Activated naive CD8-positive, alpha-beta T cell treated with anti-CD3 and anti-CD28 coated beads for 36 hours (primary cell): ENCODE measurements at regions not wholly inside any gene's neighbourhood (a gene's known extent, or its start where the extent isn't known, plus 50 kb on each side); places are given as distances from the start of the nearest gene placed in this dataset.
"Not testable (repeated sequence)": the region's sequence is repeated elsewhere in the genome, so short reads cannot be mapped to it uniquely, and the experiment has no call there.

Experiments used
- DNase-seq: peaks from one replicate; pipeline ENCODE4 v3.0.0; 2021
- H3K27ac Mint-ChIP-seq: one replicate; pipeline ENCODE4 v1.8.0; 2022; ENCODE audit warnings: mild to moderate bottlenecking, moderate library complexity, mixed read lengths
- H3K27me3 Mint-ChIP-seq: one replicate; pipeline ENCODE4 v1.8.0; 2022; ENCODE audit warnings: mild to moderate bottlenecking, mixed read lengths
- H3K36me3 Mint-ChIP-seq: one replicate; pipeline ENCODE4 v1.8.0; 2021; ENCODE audit warnings: mild to moderate bottlenecking, mixed read lengths
- H3K4me1 Mint-ChIP-seq: one replicate; pipeline ENCODE4 v1.8.0; 2021; ENCODE audit warnings: mixed read lengths
- H3K4me3 Mint-ChIP-seq: one replicate; pipeline ENCODE4 v1.8.0; 2022; ENCODE audit warnings: mild to moderate bottlenecking, moderate library complexity, mixed read lengths
- H3K9me3 Mint-ChIP-seq: one replicate; pipeline ENCODE4 v1.8.0; 2022; ENCODE audit warnings: mixed read lengths

DNA sequence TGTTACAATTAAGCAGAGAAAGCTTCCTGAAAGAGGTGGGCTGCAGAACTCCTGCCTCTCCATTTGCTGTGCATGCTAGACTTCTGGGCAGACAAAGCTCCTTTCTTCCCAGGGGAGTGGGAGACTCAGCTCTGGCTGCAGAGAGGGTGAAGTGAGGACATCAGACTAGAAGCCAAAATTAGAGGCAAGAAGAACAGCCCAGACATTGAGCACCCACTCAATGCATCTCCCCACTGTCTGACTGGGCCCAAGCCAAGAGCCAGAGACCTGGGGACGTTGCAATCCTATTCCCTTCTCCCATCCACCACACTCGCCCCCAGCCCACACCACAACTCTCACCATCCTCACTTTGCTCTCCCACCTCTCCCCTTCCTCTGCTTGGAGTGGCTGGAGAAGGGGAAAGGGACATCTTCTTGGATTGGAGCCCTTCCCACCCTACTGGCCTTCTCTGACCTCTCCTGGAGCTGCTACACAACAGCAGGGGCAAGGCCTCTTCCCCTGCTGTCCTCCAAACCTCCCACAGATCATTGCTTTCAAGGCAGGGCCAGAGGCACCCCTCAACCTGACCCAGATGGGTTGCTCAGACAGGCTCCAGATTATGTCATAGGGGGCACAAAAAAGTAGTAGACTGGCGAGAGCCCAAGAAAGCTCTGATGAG, 477.7 kb upstream of the CADM1 start:
- no peak overlapping the region for H3K4me3 Mint-ChIP-seq
- DNase-seq = no peak
- peaks cover 11% of the 10 kb centered on the region for H3K27me3 Mint-ChIP-seq
- H3K27ac Mint-ChIP-seq = no peak overlapping the region
- H3K4me1 Mint-ChIP-seq = no peaks in the 10 kb centered on the region
- no peaks in the 10 kb centered on the region for H3K9me3 Mint-ChIP-seq
- no peaks in the 10 kb centered on the region for H3K36me3 Mint-ChIP-seq

DNA sequence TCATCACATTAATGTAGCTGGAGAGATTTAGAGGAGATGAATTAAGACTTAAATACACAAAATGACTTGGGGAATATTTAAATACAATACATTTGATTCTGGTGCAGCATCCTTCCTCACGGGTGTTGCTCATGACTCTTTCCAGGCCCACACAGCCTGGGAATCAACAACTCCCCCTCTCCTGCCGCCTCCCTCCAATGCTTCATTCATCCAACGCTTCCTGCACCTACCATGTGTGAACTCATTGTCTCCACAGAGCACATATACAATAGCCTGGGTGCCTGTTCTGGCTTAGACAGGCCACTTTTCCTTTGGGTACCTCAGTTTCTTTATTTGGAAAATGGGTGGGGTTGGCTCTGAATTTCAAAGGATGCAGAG, 476.9 kb upstream of the CADM1 start:
- no peaks in the 10 kb centered on the region for H3K36me3 Mint-ChIP-seq

DNA sequence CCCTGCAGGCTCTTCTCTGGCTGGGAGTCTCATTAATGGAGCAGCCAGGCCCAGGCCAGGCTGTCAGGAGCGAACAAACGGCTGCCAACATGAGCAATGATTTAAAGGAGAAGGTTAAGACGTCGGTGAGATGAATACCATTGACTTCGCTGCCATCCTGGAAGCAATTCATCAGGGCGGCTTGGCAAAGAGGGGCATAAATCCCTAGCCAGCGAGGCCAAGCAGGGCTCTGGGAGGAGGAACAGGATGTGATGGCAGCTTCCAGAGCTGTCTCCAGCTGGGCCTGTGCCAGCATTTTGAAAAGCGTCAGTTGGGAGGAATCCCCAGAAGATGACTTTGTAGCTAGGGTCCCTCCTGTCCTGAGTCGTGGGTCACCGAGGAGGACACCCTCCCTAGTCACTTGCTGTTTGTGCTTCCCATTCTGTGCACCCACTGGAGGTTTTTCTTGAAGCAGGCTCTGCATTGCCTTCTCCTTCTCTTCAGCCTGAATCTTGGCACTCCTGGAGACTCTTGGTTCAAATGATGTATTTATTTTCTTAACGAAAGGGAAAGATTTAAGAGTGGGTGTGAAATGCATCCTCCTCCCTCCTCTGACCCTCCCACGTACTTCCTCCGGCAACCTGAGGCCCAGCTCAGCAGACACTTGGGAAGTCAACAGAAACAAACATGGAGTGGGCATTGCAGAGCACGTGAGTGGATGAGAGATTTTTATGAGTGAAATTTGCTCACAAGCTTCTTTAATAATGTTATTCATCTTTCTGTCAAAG, 476.3 kb upstream of the CADM1 start:
- Mint-ChIP-seq H3K27me3 (peaks cover 22% of the 10 kb centered on the region), H3K36me3 (no peaks in the 10 kb centered on the region), H3K9me3 (no peaks in the 10 kb centered on the region), H3K4me3 (no peak overlapping the region), H3K27ac (no peak overlapping the region), H3K4me1 (no peaks in the 10 kb centered on the region)
- no peak for DNase-seq

More for the DNA sequence above, 476.9 kb upstream of the CADM1 start:
- peaks cover 16% of the 10 kb centered on the region for H3K27me3 Mint-ChIP-seq
- DNase-seq = no peak
- no peaks in the 10 kb centered on the region for H3K9me3 Mint-ChIP-seq
- H3K4me1 Mint-ChIP-seq = no peaks in the 10 kb centered on the region
- no peak overlapping the region for H3K27ac Mint-ChIP-seq
- no peak overlapping the region for H3K4me3 Mint-ChIP-seq

DNA sequence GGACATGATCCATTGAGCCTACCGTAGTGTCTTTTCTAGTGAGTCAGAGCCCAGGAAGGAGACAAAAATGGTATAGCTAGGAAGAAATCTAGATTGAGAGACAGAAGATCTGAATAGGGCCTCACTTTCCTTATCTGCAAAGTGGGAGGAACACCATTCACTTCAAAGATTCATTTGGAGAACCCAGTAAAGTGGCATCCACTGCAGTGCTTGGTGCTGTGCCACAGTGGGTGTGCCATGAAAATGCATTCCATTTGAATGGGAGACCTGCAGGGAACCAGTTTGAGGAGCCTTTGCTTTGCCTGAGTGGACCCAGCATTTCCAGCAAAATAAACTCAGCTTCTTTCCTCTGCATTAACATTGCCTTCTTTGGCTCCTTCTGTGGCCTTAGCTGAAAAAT, 470.5 kb upstream of the CADM1 start:
- Mint-ChIP-seq H3K4me1 (no peaks in the 10 kb centered on the region), H3K27me3 (peaks cover 36% of the 10 kb centered on the region), H3K9me3 (peaks cover 4% of the 10 kb centered on the region), H3K4me3 (no peak overlapping the region), H3K27ac (no peak overlapping the region), H3K36me3 (no peaks in the 10 kb centered on the region)
- DNase-seq = no peak

DNA sequence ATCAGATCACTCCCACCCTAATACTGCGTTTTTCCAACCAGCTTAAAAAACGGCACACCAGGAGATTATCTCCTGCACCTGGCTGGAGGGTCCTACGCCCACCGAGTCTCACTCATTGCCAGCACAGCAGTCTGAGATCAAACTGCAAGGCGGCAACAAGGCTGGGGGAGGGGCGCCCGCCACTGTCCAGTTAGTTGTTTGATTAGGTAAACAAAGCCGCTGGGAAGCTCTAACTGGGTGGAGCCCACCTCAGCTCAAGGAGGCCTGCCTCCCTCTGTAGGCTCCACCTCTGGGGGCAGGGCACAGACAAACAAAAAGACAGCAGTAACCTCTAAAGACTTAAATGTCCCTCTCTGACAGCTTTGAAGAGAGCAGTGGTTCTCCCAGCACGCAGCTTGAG, 463.0 kb upstream of the CADM1 start:
- H3K4me3 Mint-ChIP-seq, H3K36me3 Mint-ChIP-seq: not testable (repeated sequence)

DNA sequence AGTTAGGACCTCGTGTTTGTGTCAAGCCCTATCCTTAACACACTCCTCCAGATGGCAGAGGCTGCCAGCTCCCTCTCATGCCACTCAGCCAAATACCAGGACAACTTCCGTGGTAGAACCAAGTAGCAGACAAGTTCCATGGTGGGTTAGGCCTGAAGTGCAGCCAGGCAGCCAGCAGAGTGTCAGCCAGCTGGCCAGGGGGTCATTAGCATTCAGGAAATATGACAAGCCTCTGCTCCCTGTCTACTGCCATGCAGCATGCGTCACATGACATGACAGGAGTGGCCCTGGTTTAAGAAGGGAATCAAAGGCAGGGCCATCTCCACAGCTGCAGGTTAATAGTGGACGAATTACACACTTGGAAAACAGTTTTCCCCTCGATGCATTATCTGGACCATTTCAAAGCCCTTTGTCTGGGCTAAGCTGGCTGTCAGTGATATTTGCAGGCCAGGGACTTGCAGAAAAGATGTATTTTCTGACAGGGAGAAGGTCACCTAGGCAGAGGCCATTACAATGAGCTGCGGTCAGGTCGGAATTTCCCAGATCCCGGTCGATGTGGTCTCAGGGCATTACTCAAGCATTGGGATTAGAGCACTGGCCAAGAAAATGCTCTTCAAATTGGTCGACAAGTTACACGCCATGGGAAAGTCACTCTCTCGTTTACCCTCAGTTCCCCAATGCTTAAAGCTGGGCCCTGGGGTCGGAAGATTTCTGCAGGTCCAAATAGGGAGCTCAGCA, 461.7 kb upstream of the CADM1 start:
- Mint-ChIP-seq H3K36me3 (no peaks in the 10 kb centered on the region), H3K4me3 (no peak overlapping the region), H3K27me3 (peaks cover 6% of the 10 kb centered on the region), H3K27ac (no peak overlapping the region), H3K9me3 (peaks cover 5% of the 10 kb centered on the region), H3K4me1 (no peaks in the 10 kb centered on the region)
- DNase-seq = no peak

More for the DNA sequence above, 463.0 kb upstream of the CADM1 start:
- H3K9me3 Mint-ChIP-seq, H3K4me1 Mint-ChIP-seq, H3K27me3 Mint-ChIP-seq, DNase-seq, H3K27ac Mint-ChIP-seq: not testable (repeated sequence)

DNA sequence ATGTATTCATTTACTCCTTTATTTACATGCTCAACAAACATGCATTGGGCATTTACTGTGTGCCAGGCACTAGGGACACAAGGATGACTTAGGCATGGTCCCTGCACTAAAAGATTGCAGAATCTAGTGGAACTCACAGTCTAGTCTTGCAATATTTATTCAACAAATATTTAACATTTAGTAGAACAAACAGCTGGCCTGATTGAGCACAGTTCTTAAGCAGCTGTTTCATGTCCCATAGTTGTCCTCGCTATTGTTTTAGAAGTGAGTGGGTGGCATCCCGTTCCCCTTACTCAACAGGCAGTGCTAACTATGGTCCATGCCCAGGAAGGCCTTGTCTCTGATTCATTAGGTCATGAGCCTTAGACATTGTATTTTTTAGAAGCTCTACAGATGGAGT, 459.9 kb upstream of the CADM1 start:
- no peak overlapping the region for H3K27ac Mint-ChIP-seq
- H3K4me3 Mint-ChIP-seq = no peak overlapping the region
- peaks cover 6% of the 10 kb centered on the region for H3K27me3 Mint-ChIP-seq
- DNase-seq = no peak
- H3K36me3 Mint-ChIP-seq = no peaks in the 10 kb centered on the region
- H3K9me3 Mint-ChIP-seq = peaks cover 2% of the 10 kb centered on the region
- no peaks in the 10 kb centered on the region for H3K4me1 Mint-ChIP-seq

DNA sequence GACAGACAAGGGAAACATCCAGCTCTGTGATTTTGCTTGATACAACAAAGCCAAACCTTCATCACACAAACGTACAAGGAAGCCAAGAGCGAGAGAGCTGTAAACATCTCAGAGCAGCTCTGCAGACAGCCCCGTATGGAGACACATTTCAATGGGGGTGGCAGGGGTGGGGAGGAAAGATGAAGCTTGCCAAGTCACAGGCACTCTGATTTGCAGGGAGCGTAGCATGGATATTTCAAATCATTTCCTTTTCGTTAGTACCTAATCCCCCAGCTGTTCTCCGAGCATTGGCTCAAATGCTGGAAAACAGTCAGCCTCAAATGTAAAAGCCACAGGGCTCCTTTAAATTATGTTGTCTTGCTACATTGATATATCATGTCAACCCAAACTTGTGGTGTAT, 458.9 kb upstream of the CADM1 start:
- H3K36me3 Mint-ChIP-seq = no peaks in the 10 kb centered on the region
- peaks cover 8% of the 10 kb centered on the region for H3K27me3 Mint-ChIP-seq
- no peak overlapping the region for H3K27ac Mint-ChIP-seq
- H3K4me1 Mint-ChIP-seq = no peaks in the 10 kb centered on the region
- H3K4me3 Mint-ChIP-seq = no peak overlapping the region
- no peak for DNase-seq
- H3K9me3 Mint-ChIP-seq = peaks cover 2% of the 10 kb centered on the region

DNA sequence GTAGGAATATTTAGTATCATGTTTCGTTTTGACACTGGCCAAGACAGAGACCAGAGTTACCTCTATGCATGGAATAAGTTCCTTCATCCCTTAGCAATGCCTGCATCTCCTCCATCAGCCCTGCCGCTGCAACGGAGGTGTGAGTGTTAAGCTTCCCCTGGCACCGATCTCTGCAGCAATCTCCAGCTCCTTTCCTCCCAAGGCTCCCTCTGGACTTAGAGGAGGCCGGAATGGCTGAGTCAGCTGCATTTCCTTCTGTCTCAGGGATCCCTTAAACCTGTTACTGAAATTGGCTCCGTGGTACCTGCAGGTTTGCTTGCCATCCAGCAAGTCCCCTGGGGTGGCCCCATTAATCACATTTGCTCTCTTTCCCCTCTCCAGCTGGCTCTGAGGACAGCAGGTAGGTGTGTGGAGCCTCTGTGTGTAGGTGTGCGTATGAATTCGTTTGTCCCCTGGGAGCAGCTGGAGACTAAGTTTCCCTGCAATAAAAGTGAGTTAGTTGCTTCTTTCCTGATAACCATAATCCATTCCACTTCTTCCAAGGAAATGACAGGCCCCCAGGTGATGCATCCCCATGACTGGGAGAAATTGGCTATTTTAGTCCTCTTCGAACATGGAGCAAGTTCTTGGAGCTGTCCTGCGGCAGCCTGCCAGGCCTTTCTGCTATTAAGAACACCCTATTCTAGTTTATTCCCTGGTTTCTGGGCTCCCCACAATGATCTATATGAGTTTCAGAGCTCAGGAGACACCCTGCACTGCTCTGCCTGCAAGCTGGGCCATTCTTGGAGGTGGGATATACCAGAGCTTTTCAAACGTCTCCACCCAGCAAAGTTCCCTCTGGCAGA, 457.2 kb upstream of the CADM1 start:
- DNase-seq = no peak
- H3K4me3 Mint-ChIP-seq = no peak overlapping the region
- no peaks in the 10 kb centered on the region for H3K36me3 Mint-ChIP-seq
- H3K27ac Mint-ChIP-seq = no peak overlapping the region
- H3K9me3 Mint-ChIP-seq = no peaks in the 10 kb centered on the region
- peaks cover 10% of the 10 kb centered on the region for H3K27me3 Mint-ChIP-seq
- no peaks in the 10 kb centered on the region for H3K4me1 Mint-ChIP-seq

DNA sequence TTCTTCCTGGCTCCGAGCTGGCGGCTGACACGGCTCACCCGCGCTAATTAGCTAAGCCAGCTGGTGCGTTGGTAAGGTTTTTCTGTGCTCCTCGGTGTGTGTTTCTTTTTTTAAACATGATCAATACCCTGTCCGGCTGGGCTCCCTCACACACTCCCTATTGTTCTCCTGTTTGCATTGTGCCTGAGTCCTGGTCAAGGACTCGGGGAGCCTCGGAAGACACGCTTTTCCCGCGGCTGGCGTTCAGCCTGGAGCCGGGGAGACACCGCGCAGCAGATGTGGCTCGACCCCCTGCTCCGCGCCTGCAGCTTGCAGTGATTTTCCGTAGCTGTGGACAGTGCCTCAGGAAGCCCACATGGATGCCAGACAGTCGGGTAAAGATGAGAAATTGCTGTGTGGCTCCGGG, 454.9 kb upstream of the CADM1 start:
- Mint-ChIP-seq H3K36me3 (no peaks in the 10 kb centered on the region), H3K27ac (no peak overlapping the region), H3K9me3 (no peaks in the 10 kb centered on the region), H3K4me3 (no peak overlapping the region), H3K27me3 (peaks cover 10% of the 10 kb centered on the region), H3K4me1 (no peaks in the 10 kb centered on the region)
- DNase-seq = no peak

DNA sequence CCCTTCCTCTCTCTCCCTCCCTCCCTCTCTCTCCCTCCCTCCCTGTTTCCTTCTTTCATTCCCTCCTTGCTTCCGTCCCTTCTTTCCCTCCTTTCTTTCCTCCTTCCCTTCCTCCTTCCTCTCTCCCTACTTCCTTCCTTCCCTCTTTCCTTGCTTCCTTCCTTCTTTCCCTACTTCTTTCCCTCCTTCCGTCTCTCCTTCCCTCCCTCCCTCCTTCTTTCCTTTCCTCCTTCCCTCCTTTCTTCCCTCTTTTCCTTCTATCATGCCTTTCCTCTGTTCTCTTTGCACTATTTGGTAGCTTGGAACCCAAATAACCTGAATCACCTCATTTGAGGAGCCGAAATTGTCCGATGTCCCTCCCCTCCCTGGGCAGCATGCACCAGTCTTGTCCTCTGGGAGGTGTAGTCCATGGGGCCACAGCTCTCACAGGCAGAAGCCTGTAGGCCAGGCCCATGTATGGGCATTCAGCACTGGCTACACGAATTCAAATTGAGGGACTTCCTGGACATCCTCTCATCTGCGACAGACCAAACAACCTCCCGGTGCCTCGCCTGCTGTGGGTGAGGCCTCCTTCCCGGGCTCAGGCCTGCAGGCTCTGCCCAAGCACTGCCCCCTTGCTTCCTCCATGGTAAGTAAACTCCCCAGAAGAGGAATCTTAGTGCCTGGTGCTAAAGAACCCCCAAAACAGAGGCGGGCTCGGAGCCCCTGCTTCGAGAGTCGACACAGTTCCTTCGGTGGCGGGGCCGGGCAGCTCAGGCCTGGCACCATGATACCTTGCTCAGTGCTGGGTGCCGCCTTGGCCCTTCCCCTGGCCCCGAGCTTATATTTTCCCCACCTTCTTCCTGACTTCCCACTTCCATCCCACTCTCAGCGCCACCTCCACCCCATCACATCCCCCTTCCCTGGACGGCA, 454.1 kb upstream of the CADM1 start:
- H3K27me3 Mint-ChIP-seq = peaks cover 10% of the 10 kb centered on the region
- no peaks in the 10 kb centered on the region for H3K4me1 Mint-ChIP-seq
- no peaks in the 10 kb centered on the region for H3K36me3 Mint-ChIP-seq
- no peaks in the 10 kb centered on the region for H3K9me3 Mint-ChIP-seq
- no peak overlapping the region for H3K4me3 Mint-ChIP-seq
- no peak overlapping the region for H3K27ac Mint-ChIP-seq
- no peak for DNase-seq

DNA sequence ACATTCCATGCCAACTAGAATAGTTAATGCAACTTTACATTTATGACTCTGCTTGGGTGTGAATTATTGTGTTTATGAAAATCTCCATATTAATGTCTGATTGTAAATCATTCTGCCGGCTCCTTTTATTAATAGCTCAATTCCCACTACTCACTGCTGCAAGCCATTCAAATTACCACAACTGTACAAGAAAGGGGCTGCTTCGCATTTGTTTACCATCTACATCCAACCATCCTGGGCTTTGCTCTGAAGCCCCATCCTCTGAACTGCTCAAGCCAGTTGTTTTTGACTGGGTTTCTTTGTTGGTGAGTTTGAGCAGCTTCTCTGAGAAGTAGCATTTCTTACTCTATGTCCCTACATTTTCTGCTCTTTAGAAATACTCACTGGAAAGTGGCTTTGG, 451.6 kb upstream of the CADM1 start:
- H3K9me3 Mint-ChIP-seq = peaks cover 9% of the 10 kb centered on the region

DNA sequence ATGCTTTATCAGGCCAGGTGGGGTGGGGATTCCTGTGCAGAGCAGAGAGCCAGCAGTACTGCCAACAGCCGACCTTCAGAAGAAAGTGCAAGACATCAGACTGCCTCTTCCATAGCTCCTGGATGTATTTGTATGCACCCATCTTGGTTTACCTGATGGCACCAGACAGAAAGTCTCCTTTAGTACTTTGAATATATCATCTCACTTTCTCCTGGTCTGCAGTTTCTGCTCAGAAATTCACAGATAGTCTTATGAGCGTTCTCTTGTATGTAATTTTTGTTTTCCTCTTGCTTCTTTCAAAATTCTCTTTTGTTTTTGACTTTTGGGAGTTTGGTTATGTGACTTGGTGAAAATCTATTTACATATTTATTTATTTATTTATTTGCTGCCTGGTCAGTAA, 446.4 kb upstream of the CADM1 start:
- H3K27me3 Mint-ChIP-seq = peaks cover 4% of the 10 kb centered on the region
- no peak overlapping the region for H3K27ac Mint-ChIP-seq
- H3K4me3 Mint-ChIP-seq = no peak overlapping the region
- no peaks in the 10 kb centered on the region for H3K4me1 Mint-ChIP-seq
- H3K36me3 Mint-ChIP-seq = no peaks in the 10 kb centered on the region
- DNase-seq = no peak
- H3K9me3 Mint-ChIP-seq = peaks cover 15% of the 10 kb centered on the region

More for the DNA sequence above, 451.6 kb upstream of the CADM1 start:
- no peak overlapping the region for H3K27ac Mint-ChIP-seq
- peaks cover 4% of the 10 kb centered on the region for H3K27me3 Mint-ChIP-seq
- no peaks in the 10 kb centered on the region for H3K4me1 Mint-ChIP-seq
- DNase-seq = no peak
- H3K36me3 Mint-ChIP-seq = no peaks in the 10 kb centered on the region
- H3K4me3 Mint-ChIP-seq = no peak overlapping the region

DNA sequence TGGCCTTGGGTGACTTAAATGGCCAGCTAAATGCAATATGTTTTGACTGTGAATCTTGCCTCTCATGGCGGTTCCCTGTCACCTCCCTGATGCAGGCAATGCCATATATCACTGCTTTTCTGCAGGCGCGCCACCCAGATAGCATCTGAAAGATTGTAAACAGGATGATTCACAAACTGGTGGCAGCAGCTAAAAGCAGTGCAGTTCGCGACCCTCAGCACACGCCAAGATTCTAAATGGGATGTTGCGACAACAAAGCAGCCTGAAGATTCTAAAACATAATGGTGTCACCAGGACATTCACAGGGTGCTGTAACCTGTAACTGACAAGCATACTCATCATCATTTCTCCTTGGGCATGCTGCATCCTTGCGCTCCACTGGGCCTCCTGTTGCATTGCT, 440.4 kb upstream of the CADM1 start:
- no peak for DNase-seq
- peaks cover 4% of the 10 kb centered on the region for H3K27me3 Mint-ChIP-seq
- no peaks in the 10 kb centered on the region for H3K36me3 Mint-ChIP-seq
- H3K9me3 Mint-ChIP-seq = peaks cover 6% of the 10 kb centered on the region
- H3K27ac Mint-ChIP-seq = no peak overlapping the region
- H3K4me1 Mint-ChIP-seq = no peaks in the 10 kb centered on the region
- H3K4me3 Mint-ChIP-seq = no peak overlapping the region
